ENCODE measurements at regions not wholly inside any gene's neighbourhood (a gene's known extent, or its start where the extent isn't known, plus 50 kb on each side); places are given as distances from the start of the nearest gene placed in this dataset.
"Not testable (repeated sequence)": the region's sequence is repeated elsewhere in the genome, so short reads cannot be mapped to it uniquely, and the experiment has no call there.

DNA sequence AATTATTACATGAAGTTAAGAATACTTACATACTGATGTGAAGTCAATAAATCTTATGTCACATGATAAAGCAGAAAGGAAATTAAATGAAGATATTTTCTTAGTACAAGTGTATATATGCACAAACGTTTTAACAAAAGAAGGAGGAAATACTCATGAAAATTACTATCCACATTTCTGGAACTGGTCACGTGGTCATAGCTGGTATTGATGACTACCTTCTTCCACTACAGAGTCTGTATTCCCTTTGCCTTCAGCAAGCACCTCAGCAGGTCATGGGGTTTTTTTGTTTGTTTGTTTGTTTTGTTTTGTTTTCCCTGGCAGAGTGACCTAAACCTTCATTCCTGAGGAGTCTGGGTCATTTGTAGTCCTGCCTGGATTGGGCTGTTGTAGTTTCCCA, 174.9 kb upstream of the BANK1 start:
- Mint-ChIP-seq H3K4me3 (ENCODE audit: low read depth) (no peak overlapping the region), H3K27ac (no peak overlapping the region), H3K27me3 (no peaks in the 10 kb centered on the region), H3K9me3 (ENCODE audit: low read depth) (peaks cover 4% of the 10 kb centered on the region), H3K36me3 (ENCODE audit: insufficient read depth) (no peaks in the 10 kb centered on the region), H3K4me1 (ENCODE audit: low read depth) (no peaks in the 10 kb centered on the region)
- TF ChIP-seq, protein P1, sequence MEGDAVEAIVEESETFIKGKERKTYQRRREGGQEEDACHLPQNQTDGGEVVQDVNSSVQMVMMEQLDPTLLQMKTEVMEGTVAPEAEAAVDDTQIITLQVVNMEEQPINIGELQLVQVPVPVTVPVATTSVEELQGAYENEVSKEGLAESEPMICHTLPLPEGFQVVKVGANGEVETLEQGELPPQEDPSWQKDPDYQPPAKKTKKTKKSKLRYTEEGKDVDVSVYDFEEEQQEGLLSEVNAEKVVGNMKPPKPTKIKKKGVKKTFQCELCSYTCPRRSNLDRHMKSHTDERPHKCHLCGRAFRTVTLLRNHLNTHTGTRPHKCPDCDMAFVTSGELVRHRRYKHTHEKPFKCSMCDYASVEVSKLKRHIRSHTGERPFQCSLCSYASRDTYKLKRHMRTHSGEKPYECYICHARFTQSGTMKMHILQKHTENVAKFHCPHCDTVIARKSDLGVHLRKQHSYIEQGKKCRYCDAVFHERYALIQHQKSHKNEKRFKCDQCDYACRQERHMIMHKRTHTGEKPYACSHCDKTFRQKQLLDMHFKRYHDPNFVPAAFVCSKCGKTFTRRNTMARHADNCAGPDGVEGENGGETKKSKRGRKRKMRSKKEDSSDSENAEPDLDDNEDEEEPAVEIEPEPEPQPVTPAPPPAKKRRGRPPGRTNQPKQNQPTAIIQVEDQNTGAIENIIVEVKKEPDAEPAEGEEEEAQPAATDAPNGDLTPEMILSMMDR (IDR thresholded peaks at IDR 0.05; ENCODE audit: unreplicated experiment) = no peak
- DNase-seq (ENCODE audit: low spot score, unreplicated experiment) = no peak

DNA sequence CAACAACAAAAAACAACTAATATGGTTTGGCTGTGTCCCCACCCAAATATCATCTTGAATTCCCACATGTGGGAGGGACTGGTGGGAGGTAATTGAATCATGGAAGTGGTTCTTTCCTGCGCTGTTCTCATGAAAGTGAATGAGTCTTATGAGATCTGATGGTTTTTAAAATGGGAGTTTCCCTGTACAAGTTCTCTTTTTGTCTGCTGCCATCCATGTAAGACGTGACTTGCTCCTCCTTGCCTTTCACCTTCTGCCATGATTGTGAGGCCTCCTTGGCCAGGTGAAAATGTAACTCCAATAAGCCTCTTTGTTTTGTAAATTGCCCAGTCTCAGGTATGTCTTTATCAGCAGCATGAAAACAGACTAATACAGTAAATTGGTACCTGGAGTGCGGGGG, 183.5 kb upstream of the BANK1 start:
- H3K4me3 Mint-ChIP-seq (ENCODE audit: low read depth); H3K27ac Mint-ChIP-seq; H3K27me3 Mint-ChIP-seq; H3K4me1 Mint-ChIP-seq (ENCODE audit: low read depth); H3K36me3 Mint-ChIP-seq (ENCODE audit: insufficient read depth); H3K9me3 Mint-ChIP-seq (ENCODE audit: low read depth); DNase-seq (ENCODE audit: low spot score, unreplicated experiment): not testable (repeated sequence)

DNA sequence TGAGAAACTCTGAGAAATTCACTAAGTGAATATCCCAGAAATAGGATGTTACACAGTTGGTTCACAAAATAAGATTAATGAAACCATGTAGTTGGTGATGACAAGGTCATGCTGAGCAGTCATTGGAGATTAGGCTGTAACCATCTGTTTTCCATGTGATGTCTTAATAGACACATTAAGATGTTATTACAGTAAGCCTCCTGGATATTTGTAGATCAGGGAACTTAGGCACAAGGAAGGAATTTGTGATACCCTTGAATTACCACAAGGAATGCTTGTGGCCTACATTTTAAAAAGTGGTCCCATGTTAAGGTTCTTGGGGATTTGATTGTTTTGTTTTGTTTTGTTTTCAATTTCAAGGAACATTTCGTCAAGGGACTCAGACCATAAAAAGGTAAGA, 185.6 kb upstream of the BANK1 start:
- Mint-ChIP-seq H3K4me3 (ENCODE audit: low read depth) (no peak overlapping the region), H3K36me3 (ENCODE audit: insufficient read depth) (no peaks in the 10 kb centered on the region), H3K4me1 (ENCODE audit: low read depth) (no peaks in the 10 kb centered on the region), H3K27me3 (no peaks in the 10 kb centered on the region), H3K27ac (no peak overlapping the region), H3K9me3 (ENCODE audit: low read depth) (peaks cover 8% of the 10 kb centered on the region)
- no peak for DNase-seq (ENCODE audit: low spot score, unreplicated experiment)
- TF ChIP-seq, protein P1 (IDR thresholded peaks at IDR 0.05; ENCODE audit: unreplicated experiment) = no peak

DNA sequence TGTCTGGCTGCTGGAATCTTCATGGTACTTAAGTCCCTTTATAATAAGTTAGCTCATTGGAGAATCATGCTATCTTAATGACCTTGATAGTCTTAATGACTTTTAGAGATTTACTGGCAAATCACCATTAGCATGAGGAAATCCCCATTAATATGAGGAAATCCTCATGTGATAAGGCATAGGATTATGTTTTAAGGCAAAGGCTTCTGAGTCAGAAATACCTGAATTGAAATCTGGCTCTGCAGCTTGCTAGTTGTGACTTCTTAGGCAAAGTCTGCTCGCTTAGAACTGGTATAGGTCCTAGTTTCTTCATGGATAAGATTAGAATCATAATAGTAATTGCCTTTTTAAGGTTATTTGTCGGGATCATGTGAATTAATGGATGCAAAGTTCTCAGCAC, 190.2 kb upstream of the BANK1 start:
- Mint-ChIP-seq H3K4me1 (ENCODE audit: low read depth) (no peaks in the 10 kb centered on the region), H3K36me3 (ENCODE audit: insufficient read depth) (no peaks in the 10 kb centered on the region), H3K4me3 (ENCODE audit: low read depth) (no peak overlapping the region), H3K27ac (no peak overlapping the region), H3K27me3 (no peaks in the 10 kb centered on the region), H3K9me3 (ENCODE audit: low read depth) (peaks cover 3% of the 10 kb centered on the region)
- TF ChIP-seq, protein P1 (IDR thresholded peaks at IDR 0.05; ENCODE audit: unreplicated experiment) = no peak
- DNase-seq (ENCODE audit: low spot score, unreplicated experiment) = no peak

DNA sequence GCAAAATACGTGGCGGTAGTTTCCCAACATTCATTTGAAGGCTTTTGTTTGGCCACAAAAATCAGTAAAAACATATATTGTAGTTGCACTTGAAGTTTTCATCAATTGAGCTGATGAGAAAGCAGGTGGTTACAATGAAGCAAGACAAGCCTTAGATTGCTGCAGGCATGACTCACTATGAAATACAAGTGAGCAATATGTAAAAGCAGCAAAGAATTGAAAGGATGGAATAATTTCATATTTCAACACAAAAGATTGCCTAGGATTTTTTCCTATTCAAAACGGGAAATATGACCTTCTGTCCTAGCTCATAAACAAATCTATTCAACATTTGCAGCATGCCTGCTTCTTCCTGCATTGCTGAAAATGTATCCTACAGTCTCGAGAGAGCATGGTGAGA, 190.9 kb upstream of the BANK1 start:
- DNase-seq (ENCODE audit: low spot score, unreplicated experiment) = no peak
- Mint-ChIP-seq H3K27ac (no peak overlapping the region), H3K9me3 (ENCODE audit: low read depth) (peaks cover 3% of the 10 kb centered on the region), H3K36me3 (ENCODE audit: insufficient read depth) (no peaks in the 10 kb centered on the region), H3K4me1 (ENCODE audit: low read depth) (no peaks in the 10 kb centered on the region), H3K27me3 (no peaks in the 10 kb centered on the region), H3K4me3 (ENCODE audit: low read depth) (no peak overlapping the region)
- TF ChIP-seq, protein P1 (IDR thresholded peaks at IDR 0.05; ENCODE audit: unreplicated experiment) = no peak

DNA sequence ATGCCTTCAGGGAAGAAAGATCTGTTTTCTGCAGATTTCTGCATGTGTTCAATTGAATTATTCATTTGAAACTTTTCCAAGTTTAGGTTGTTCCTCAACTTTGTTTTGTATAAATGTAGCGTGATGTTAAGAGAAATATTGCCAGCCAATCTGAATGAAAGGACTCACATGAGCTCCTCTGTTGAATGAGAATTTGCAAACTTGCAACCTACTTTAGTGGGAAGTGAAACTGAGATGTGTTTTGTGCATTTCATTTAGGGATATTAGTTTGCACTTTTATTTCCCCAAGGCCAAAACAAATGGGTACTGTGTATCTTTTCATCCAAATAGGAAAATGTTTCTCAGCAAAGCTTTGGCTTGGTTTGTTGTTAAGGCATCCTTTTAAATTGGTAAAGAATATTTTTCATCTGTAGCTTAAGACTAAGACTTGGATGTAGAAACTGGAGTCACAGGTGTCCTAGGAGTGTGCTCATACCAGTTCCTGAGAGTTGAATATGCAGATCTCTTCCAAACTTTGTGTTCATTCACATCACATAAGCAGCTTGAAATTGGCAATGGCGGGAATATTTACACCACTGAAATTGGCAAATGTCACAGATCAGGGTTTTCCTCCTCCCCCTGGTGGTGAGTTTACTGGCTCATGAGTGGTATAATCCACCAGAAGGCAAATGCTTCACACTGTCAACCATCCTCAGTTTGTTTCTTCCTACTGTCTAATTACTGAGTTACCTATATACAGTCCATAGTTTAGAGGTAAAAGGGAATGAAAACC, 193.6 kb upstream of the BANK1 start:
- Mint-ChIP-seq H3K4me1 (ENCODE audit: low read depth) (no peaks in the 10 kb centered on the region), H3K4me3 (ENCODE audit: low read depth) (no peak overlapping the region), H3K36me3 (ENCODE audit: insufficient read depth) (no peaks in the 10 kb centered on the region), H3K27ac (no peak overlapping the region), H3K9me3 (ENCODE audit: low read depth) (peaks cover 3% of the 10 kb centered on the region), H3K27me3 (no peaks in the 10 kb centered on the region)
- DNase-seq (ENCODE audit: low spot score, unreplicated experiment) = no peak
- TF ChIP-seq, protein P1 (IDR thresholded peaks at IDR 0.05; ENCODE audit: unreplicated experiment) = no peak

Measured in progenitor cell of endocrine pancreas (in vitro differentiated cells).